IPS DF 19.7 (cell line): ENCODE measurements at regions not wholly inside any gene's neighbourhood (a gene's known extent, or its start where the extent isn't known, plus 50 kb on each side); places are given as distances from the start of the nearest gene placed in this dataset.

Experiments
- DNase-seq: peaks from one replicate; pipeline ENCODE4 v3.0.0-alpha.2; 2013; ENCODE audit warnings: low read depth, low spot score

GRCh38 chr13:39233519-39233918 is 195.3 kb downstream of the NHLRC3 start:
- DNase-seq, result no peak

GRCh38 chr13:39244561-39245230 is 206.4 kb downstream of the NHLRC3 start:
- no peak for DNase-seq

- DNase-seq, result no peak
These were observed 207.4 kb downstream of the NHLRC3 start for GRCh38 chr13:39245688-39246087.

GRCh38 chr13:39249982-39250381 is 211.7 kb downstream of the NHLRC3 start:
- DNase-seq, result no peak

- no peak for DNase-seq
These were observed 212.2 kb downstream of the NHLRC3 start for GRCh38 chr13:39250440-39250839.

GRCh38 chr13:39251340-39251739 is 213.1 kb downstream of the NHLRC3 start:
- DNase-seq, result no peak

GRCh38 chr13:39253774-39254173 is 215.5 kb downstream of the NHLRC3 start:
- DNase-seq, result no peak

GRCh38 chr13:39254601-39255000 is 216.3 kb downstream of the NHLRC3 start:
- no peak for DNase-seq

- DNase-seq, result no peak
These were observed 219.4 kb downstream of the NHLRC3 start for GRCh38 chr13:39257642-39258041.

GRCh38 chr13:39259371-39260140 is 221.3 kb downstream of the NHLRC3 start:
- DNase-seq, result no peak

GRCh38 chr13:39263033-39263432 is 224.8 kb downstream of the NHLRC3 start:
- DNase-seq, result peak; percentile 7

DNA sequence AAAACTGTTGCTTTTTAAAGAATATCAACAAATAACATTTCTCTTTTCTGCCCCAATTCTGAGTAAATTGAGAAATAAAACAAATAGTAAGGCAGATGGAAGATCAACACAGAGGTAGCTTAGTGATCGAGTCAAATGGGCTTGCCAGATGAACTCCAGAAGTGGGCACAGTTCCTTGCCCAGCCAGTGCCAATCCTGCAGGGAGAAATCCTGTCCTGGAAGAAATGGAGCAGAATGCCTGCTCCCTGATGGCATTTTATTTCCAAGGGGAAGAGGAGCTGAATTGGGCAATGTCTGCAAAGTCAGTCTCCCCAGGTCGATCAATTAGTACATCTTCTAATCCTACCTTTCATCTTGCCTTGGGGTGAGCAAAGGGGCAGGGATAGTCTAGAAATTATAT is 225.3 kb downstream of the NHLRC3 start:
- DNase-seq, result no peak

GRCh38 chr13:39266426-39266825 is 228.2 kb downstream of the NHLRC3 start:
- no peak for DNase-seq

DNA sequence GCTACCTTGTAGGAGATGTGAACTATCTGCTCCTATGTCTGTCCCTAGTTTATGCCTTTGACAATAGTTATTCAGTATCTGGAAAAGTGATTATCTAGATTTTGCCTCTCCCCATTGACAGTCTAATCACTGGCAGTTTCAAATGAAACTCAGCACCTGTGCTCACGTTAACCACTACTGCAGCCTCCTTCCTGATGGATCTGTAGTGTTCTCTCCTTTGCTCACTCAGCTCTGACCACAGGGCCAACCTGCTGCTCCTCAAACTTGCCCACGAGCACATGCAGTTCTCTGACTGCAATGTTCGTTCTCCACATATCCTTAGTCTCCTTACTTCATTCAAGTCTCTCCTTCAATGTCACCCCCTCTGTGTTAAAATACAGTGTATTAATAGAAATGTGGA is 230.1 kb downstream of the NHLRC3 start:
- no peak for DNase-seq

DNA sequence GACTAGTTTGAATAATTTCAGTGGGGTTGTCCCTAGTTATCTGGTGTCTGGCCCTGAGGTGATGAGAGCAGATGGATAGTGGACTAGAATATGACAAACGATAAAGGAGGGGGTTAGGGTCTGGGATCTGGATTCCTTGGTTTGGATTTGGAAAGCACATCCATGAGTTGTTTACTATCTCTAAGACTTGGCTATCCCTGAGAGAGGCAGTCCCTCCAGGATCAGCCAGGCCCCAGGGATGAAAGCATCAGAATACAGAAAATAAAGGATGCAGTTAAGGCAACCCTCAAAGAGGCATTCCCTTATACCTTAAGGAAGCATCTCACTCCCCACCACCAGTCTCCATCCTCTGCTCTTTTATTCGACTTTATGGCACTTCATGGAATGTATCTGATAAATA is 230.7 kb downstream of the NHLRC3 start:
- no peak for DNase-seq

DNA sequence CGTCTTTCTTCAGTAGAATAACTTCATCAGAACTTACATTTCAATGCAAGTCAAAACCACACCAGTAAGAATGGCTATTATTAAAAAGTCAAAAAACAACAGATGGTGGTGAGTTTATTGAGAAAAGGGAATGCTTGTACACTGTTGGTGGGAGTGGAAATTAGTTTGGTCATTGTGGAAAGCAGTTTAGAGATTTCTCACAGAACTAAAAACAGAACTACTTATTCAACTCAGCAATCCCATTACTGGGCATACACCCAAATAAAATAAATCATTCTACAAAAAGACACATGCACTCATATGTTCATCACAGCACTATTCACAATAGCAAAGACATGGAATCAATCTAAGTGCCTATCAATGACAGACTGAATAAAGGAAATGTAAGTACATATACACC is 231.2 kb downstream of the NHLRC3 start:
- DNase-seq, result no peak

DNA sequence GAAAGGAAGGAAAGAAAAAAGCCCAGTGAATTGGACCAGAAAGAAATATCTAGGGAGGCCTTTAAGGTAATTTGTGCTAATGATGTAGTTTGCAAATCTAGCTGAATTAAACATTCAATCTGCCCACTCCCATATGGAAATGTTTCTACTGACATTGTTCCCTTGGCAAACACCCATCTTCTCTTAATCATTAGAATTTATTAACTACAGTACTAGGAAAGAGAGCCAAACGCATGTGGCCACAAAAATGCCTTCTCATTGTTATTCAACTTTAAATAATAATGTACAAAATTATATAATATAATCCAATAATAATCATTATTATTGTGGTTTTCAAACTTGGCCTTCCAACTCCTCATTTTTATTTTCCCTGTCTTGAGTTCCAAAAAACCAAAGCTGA is 234.7 kb downstream of the NHLRC3 start:
- DNase-seq, result no peak

DNA sequence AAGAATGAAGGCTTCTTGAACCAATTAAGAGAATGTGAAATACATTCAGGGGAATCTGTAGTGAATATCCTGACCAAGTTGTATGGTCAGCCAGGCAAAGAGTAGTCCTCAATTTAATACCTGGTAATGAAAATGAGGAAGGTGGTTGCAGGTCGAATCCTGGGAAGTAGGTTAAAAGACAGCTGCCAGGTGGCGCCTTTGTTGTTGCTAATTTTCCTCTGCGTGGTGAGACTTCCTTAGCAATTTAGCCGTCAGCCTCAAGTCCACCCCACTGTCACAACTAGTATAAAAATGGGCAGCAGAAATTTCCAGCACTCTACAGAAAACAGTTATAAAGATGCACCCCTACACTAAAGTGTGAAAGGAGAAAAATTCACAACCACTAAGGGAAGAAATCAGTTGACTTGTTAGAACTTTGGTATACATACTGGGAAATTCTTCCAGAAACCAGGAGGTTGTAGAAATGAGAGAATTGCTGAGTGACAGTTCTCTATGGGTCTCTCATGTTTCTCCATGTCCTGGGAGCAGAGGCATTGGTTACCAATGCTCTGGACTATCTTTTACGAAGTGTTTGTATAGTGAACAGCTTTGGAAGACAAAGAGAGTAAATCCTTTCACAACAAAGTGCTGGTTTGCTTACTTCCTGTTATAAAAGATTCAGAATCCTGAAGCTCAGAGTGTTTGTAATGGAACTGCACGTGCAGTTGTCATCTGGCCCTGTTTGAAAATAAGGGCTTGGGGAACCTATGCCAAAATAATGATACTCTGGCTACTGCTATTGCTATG is 235.9 kb downstream of the NHLRC3 start:
- DNase-seq, result peak; percentile 9

DNA sequence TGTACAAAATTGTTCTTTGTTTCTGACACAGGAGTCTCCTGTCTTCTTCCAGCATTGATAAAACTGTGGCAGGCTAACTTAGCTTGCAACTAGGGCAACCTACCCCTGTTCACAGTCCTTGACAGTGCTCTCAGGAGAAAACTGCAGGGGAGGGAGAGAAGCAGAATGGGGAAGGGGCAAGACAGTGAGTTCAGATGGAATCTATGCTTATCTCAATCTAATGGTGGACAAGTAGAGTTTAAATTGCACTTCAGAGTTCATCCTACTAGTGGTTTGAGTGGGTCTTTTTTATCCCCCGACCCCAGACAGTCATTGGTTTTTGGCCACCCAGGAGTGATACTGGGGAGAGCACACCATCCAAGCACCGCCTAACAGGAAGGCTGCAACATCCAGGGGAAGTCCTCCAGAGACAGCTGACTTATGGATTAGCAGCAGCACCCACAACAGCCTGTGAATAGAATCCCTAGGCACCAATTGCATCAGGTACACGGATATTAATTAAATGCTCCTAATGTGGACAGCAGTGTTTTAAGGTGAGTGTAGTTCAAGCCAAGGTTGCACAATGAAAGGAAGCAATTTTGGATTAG is 236.6 kb downstream of the NHLRC3 start:
- no peak for DNase-seq

- no peak for DNase-seq
These were observed 240.8 kb downstream of the NHLRC3 start for GRCh38 chr13:39279077-39279476.

DNA sequence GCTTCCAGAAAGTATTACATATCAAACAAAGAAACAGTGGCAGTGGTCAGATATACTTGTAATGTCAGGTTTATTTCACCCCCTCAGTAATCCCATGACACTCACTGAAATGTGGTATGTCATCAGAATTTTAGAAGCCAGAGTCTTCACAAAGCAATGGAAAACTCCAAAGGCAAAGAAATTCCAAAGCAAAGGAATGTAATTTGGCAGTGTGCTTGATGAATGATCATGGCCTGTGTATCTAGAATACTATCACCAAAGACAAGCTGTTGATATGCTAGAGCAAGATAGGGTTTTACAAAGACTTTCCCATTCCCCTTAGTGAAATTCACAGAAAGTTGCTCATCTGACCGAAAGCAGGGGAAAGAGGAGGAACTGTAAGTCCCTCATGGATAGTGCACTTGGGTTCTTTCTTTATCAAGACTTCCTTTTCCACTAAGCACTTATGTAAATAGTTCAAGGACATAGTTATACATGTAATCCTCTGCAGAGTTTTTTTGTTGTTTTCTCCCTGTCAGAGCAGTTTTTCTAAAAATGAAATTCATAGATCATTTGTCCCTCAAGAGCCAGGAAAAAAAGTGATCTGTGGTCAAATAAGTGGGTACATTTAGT is 243.4 kb downstream of the NHLRC3 start:
- no peak for DNase-seq
